D341Med (cell line): ENCODE measurements at regions not wholly inside any gene's neighbourhood (a gene's known extent, or its start where the extent isn't known, plus 50 kb on each side); places are given as distances from the start of the nearest gene placed in this dataset.

ENCODE experiments used
- DNase-seq: peaks from one replicate; pipeline ENCODE4 v3.0.0; 2012; ENCODE audit warnings: low spot score

GRCh38 chr3:67791620-67792019 lies 137.2 kb upstream of the SUCLG2 start:
- DNase-seq = no peak

DNA sequence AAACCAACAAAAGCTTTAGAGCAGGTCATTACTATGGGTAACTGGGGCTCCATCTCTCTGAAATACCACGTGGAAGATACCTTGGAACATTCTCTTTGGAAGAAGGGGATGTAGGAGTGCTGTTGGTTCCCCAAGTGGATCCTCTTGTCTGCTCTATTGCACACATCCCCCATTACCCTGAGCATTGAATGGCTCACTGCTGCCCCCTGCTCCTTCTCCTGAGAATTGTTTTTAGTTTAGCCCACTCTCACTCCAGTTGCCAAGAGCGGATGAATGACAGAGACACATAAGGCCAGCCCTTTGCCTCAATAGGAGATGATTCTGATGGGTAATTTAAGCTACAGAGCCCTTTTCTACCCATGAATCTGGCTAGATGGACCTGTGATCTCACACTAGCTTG lies 135.6 kb upstream of the SUCLG2 start:
- peak; percentile 77 for DNase-seq

DNA sequence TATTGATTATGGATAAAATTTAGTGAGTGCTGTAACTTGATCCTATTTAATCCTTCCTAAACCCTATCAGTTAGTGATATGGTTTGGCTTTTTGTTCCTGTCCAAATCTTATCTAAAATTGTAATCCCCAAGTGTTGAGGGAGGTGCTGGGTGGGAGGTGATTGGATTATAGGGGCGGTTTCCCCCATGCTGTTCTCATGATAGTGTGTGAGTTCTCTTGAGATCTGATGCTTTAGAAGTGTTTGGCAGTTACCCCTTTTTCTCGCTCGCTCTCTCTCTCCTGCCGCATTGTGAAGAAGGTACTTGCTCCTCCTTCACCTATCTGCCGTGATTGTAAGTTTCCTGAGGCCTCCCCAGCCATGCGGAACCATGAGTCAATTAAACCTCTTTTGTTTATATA lies 134.0 kb upstream of the SUCLG2 start:
- no peak for DNase-seq

DNA sequence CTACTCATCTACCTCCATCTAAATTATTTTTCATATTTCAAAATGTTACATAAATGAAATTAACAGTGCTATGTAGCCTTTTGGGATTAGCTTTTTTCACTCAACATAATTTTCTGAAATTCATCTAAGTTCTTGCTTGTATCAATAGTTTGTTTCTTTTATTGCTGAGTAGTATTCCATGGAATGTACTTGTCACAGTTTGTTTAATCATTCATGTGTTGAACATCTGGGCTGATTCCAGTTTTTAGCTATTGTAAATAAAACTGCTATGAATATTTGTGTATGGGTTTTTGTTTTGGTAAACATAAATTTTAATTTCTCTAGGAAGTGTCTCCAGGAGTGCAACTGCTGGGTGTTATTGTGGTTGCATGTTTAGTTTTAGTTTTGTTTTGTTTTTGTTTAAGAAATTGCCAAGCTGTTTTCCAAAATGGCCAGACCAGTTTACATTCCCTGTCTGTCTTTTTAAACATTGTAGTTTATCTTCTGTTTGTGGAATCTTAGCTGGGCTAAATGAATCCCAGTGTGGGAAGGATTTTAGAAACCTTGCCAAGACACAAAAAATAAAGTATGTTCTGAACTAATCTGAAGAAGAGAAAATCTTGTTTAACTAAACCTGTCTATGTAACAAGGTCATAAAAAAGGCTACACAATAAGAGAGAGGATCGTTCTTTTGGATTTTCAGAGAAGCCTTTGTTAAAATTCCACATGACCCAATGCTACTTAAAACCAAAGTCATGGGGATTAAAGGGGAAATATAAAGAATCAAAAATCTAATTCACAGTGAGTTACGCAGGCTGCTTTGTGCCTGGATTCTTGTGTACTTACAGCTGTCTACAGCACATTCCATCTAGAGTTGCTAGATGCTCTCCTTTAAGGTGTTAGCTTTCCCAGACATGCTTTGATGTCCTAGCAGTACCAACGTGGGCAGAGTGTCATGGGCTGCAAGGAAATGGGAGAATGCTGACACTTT lies 129.2 kb upstream of the SUCLG2 start:
- no peak for DNase-seq

- no peak for DNase-seq
Observed at GRCh38 chr3:67781871-67782270, 127.5 kb upstream of the SUCLG2 start.

GRCh38 chr3:67781218-67781617 lies 126.8 kb upstream of the SUCLG2 start:
- no peak for DNase-seq

DNA sequence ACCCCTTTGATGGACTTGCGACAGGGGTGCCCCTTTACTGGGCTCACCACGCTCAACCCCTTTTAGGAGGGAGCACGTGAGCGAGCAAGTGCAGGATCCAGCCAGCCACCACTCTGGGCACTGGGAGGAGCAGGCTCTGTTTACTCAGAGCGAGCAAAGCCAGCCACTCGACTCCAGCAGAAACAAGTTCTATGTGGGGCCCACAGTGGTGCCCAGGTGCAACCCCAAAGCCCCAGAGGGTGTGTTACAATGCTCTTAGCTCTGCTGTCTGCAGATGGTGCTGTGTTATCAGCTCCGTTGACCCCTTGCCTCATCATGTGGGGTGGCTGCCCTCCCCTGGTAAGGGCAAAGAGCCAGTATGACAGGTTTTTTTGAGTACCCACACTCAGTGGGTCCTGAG lies 120.3 kb upstream of the SUCLG2 start:
- no peak for DNase-seq

DNA sequence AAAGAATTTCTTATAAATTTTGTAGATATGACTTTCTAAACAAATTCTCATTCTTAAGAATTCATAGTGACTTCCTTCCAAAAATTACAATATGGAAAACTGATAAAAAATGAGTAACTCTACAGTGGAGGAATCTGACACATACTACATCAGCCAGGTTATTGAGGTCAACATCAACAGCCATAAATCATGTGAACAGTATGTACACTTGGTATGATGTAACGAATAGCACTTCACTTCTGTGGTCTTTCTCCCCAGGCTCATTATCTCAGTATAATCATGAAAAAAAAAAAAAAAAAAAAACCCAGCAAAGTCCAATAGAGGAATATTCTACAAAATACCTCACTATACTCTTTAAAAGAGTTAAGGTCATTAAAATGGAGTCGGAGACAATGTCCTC lies 111.2 kb upstream of the SUCLG2 start:
- no peak for DNase-seq

DNA sequence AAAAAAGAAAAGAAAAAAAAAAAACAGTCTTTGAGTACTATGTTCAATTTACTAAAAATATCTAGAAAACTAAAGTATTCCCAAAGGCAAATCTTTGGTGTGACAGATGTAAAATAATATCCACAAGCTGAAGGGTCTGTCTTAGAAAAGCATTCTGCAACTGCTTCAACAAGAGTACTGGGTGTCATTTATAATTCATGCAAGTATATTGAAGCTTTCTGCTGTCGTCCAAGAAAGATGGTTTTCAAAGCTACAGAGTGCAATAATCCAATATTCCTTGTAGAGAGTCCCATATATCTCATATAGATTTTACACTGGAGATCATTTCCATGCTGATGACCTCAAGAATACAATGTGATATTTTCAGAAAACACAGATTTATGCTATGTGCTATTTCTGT lies 90.9 kb upstream of the SUCLG2 start:
- DNase-seq = no peak

DNA sequence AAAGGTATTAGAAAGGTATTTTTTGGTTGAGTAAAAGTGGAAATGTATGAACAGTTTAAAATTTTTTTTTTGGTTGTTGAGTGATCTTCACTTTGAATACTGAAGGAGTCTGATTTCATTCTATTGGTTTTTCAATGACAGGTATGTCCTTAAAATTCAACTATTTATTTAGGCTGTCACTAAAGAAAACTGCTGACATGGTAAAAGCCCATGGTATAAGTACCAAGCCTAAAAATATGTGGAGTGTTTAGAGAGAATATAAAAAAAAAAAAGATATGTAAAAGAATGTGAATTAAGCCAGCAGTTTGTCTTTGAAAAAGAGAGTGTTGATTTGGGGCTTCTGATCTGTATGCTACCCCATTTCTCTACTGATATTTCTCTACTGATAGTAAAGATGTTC lies 90.3 kb upstream of the SUCLG2 start:
- no peak for DNase-seq

DNA sequence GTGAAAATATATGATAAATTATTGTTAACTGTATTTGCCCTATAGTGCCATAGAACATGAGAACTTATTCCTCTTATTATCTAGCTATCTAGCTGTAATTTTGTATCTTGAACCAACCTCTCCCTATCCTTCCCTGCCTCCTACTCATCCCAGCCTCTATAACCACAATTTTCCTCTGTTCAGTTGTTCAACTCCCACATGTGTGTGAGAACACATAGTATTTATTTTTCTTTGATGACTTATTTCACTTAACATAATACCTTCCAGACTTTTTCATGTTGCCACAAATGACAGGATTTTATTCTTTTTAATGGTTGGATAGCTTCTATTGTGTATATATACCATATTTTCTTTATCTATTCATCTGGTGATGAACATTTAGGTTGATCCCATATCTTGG lies 85.4 kb upstream of the SUCLG2 start:
- no peak for DNase-seq

- no peak for DNase-seq
Observed at GRCh38 chr3:67737906-67738865, 83.8 kb upstream of the SUCLG2 start.

- no peak for DNase-seq
Observed at GRCh38 chr3:67737140-67737539, 82.7 kb upstream of the SUCLG2 start.

DNA sequence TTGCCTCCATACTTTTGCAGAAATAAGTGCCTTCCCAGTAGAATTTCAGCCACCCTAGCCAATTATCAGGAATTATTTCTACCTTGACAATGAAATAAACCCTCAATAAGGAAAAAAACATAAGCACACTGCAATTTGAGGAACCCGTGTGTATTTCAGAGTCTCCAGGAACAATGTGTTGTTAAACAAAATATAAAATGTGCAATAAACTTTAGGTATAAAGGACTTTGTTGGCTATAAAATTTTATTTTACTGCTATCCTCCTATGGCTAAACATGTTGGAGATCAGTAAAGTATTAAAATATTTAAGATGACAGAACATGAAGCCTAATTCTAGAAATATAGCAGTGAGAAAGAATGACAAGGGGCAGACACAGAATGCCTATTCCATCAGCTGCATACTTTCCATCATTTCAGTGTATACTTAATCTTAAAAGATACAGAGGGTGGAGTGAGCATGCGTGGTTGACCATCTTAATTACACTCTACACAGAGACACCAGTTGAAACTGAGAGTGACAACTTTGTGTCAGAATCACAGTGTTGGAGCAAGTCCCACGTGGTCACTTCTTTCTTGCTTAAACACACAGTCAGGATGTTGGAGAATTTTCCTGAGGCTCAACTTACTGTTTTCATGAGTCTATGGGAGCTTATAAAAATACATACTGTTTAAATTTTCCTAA lies 79.0 kb upstream of the SUCLG2 start:
- no peak for DNase-seq

- DNase-seq = no peak
Observed at GRCh38 chr3:67724434-67724833, 70.0 kb upstream of the SUCLG2 start.

GRCh38 chr3:67723863-67724262 lies 69.5 kb upstream of the SUCLG2 start:
- no peak for DNase-seq

GRCh38 chr3:67719333-67719732 lies 64.9 kb upstream of the SUCLG2 start:
- DNase-seq = no peak

- DNase-seq = no peak
Observed at GRCh38 chr3:67715971-67716370, 61.6 kb upstream of the SUCLG2 start.

- no peak for DNase-seq
Observed at GRCh38 chr3:67713764-67714469, 59.5 kb upstream of the SUCLG2 start.

GRCh38 chr3:67712259-67712658 lies 57.8 kb upstream of the SUCLG2 start:
- DNase-seq = no peak

DNA sequence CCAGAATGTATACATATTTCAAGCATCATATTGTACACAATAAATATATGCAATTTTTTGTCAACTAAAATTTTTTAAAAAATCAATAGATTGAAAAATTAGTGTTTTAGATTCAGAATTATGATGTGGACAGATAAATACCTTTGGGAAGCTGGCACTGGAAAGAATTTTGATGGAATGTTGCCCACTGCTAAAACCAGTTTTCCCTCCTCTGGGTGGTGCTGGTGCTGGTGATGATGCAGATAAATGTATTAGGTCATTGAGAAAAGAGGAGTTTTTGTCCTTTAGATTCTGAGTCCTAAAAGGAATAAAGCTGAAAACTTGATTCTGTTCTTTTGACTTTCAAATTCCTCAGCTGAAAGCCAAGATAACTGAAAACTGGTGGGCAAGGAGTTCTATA lies 56.0 kb upstream of the SUCLG2 start:
- DNase-seq = no peak

- no peak for DNase-seq
Observed at GRCh38 chr3:67706934-67707333, 52.5 kb upstream of the SUCLG2 start.
